Neuronal stem cell (in vitro differentiated cells): ENCODE measurements at regions not wholly inside any gene's neighbourhood (a gene's known extent, or its start where the extent isn't known, plus 50 kb on each side); places are given as distances from the start of the nearest gene placed in this dataset.

Source experiments
- DNase-seq: peaks from one replicate; pipeline ENCODE4 v3.0.0-alpha.2; 2013; ENCODE audit warnings: low spot score
- H2AFZ ChIP-seq: one replicate; pipeline ENCODE4 v1.6.1; 2013; ENCODE audit warnings: mild to moderate bottlenecking, low read length, inconsistent platforms
- H2AK5ac ChIP-seq: 2 replicates; pipeline ENCODE4 v1.6.1; 2013; ENCODE audit warnings: low read depth, mild to moderate bottlenecking, inconsistent platforms, low read length, moderate library complexity, mixed read lengths
- H2BK120ac ChIP-seq: 2 replicates; pipeline ENCODE4 v1.6.1; 2013; ENCODE audit warnings: low read depth, mild to moderate bottlenecking, inconsistent platforms, low read length, moderate library complexity, mixed read lengths
- H2BK12ac ChIP-seq: one replicate; pipeline ENCODE4 v1.6.1; 2013; ENCODE audit warnings: low read length, inconsistent platforms
- H2BK15ac ChIP-seq: 2 replicates; pipeline ENCODE4 v1.6.1; 2013; ENCODE audit warnings: mild to moderate bottlenecking, low read length, inconsistent platforms, mixed read lengths
- H2BK5ac ChIP-seq: one replicate; pipeline ENCODE4 v1.6.1; 2013; ENCODE audit warnings: inconsistent platforms, mild to moderate bottlenecking, low read length, moderate library complexity
- H3K14ac ChIP-seq: one replicate; pipeline ENCODE4 v1.6.1; 2013; ENCODE audit warnings: low read length, inconsistent platforms
- H3K18ac ChIP-seq: 2 replicates; pipeline ENCODE4 v1.6.1; 2013; ENCODE audit warnings: low read length, inconsistent platforms
- H3K23ac ChIP-seq: 2 replicates; pipeline ENCODE4 v1.6.1; 2013; ENCODE audit warnings: low read depth, mild to moderate bottlenecking, mixed read lengths, low read length, inconsistent platforms; ENCODE audit not compliant: poor library complexity
- H3K27ac ChIP-seq: replicated peaks from 3 replicates; pipeline ENCODE4 v1.5.1; 2013; ENCODE audit warnings: low read length, inconsistent platforms
- H3K27me3 ChIP-seq, 3 experiments: 2 replicates each; pipeline ENCODE4 v1.6.1; 2013; ENCODE audit warnings: low read length in 3 of 3, mild to moderate bottlenecking in 2 of 3, inconsistent platforms in 1 of 3, low read depth in 1 of 3, mixed read lengths in 1 of 3, moderate library complexity in 1 of 3; ENCODE audit not compliant: control insufficient read depth in 3 of 3, insufficient read depth in 3 of 3
- H3K36me3 ChIP-seq, 2 donors: replicated peaks in 1 of 2; 2 replicates each; pipeline ENCODE4 v1.6.1; 2013; ENCODE audit warnings: low read length in 2 of 2; ENCODE audit not compliant: control insufficient read depth in 2 of 2, insufficient read depth in 2 of 2
- H3K4ac ChIP-seq: 2 replicates; pipeline ENCODE4 v1.6.1; 2013; ENCODE audit warnings: inconsistent platforms, mild to moderate bottlenecking, low read length, moderate library complexity
- H3K4me1 ChIP-seq, 2 donors: 1 replicate in 1 of 2; 2 replicates in 1 of 2; pipeline ENCODE4 v1.6.1; 2013; ENCODE audit warnings: low read length in 2 of 2, low read depth in 1 of 2; ENCODE audit not compliant: control insufficient read depth in 2 of 2, insufficient read depth in 1 of 2
- H3K4me2 ChIP-seq: one replicate; pipeline ENCODE4 v1.6.1; 2013; ENCODE audit warnings: mild to moderate bottlenecking, low read length, inconsistent platforms; ENCODE audit not compliant: insufficient read depth, poor library complexity, severe bottlenecking
- H3K4me3 ChIP-seq, 2 donors: 2 replicates each; pipeline ENCODE4 v1.5.1; 2013; ENCODE audit warnings: low read length in 2 of 2, mild to moderate bottlenecking in 2 of 2, inconsistent platforms in 1 of 2, moderate library complexity in 1 of 2
- H3K79me1 ChIP-seq: one replicate; pipeline ENCODE4 v1.6.1; 2013; ENCODE audit warnings: low read depth, mild to moderate bottlenecking, inconsistent platforms, low read length, moderate library complexity
- H3K9ac ChIP-seq: one replicate; pipeline ENCODE4 v1.6.1; 2013; ENCODE audit warnings: mild to moderate bottlenecking, low read depth, low read length, inconsistent platforms; ENCODE audit not compliant: poor library complexity
- H3K9me3 ChIP-seq, 2 donors: replicated peaks in 1 of 2; 2 replicates each; pipeline versions ENCODE3 to v1.6.1; 2013; ENCODE audit warnings: low read length in 2 of 2, mild to moderate bottlenecking in 2 of 2, inconsistent platforms in 1 of 2, low read depth in 1 of 2, mixed read lengths in 1 of 2, moderate library complexity in 1 of 2; ENCODE audit not compliant: control insufficient read depth in 2 of 2, insufficient read depth in 1 of 2
- H4K8ac ChIP-seq: one replicate; pipeline ENCODE4 v1.6.1; 2013; ENCODE audit warnings: low read depth, mild to moderate bottlenecking, inconsistent platforms, low read length, moderate library complexity
- H4K91ac ChIP-seq: one replicate; pipeline ENCODE4 v1.6.1; 2013; ENCODE audit warnings: low read length, low read depth, mild to moderate bottlenecking, inconsistent platforms; ENCODE audit not compliant: poor library complexity
- WGBS, 2 donors: extraction: QIAGEN DNeasy Blood & Tissue Kit; methylation state at CpG; one replicate each; pipeline ENCODE4 v1.1.7; 2013; ENCODE audit warnings: missing lambda C conversion rate in 2 of 2, mixed read lengths in 1 of 2; ENCODE audit not compliant: insufficient read length in 2 of 2, insufficient replicate concordance in 1 of 2; ENCODE audit errors: extremely low coverage in 2 of 2; 5-methylcytosine and 5-hydroxymethylcytosine counted together

DNA sequence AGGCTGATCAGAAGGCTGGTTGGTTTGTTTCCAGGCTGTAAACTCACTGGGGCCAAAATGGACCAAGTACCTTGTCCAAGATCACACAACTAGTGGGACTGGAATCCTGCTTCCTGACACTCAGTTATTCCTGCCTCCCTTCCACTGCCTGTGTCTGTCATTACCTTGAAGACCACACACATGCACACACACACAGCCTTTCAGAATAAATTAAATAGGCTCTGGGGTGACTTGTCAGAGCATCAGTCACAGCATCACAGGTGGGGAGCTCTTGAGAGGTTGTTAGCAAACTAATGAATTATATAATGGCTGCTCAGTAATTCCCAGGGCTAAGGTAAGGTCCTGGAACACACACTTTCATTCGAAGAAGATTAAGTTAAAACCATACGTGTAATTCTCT, 231.8 kb downstream of the UACA start:
- Histone ChIP-seq H3K9ac (no peak overlapping the region), H3K4ac (no peak overlapping the region), H2BK12ac (no peak overlapping the region), H3K9me3 (no peaks in the 10 kb centered on the region), H3K27ac (no peak overlapping the region), H3K18ac (no peak overlapping the region), H3K4me1 (peaks cover 13 to 14% of the 10 kb centered on the region in 2 donors), H2BK120ac (no peak overlapping the region), H3K14ac (no peak overlapping the region), H2AFZ (no peak overlapping the region), H3K79me1 (no peaks in the 10 kb centered on the region), H4K8ac (no peak overlapping the region), H2BK15ac (no peak overlapping the region), H3K23ac (no peak overlapping the region), H3K36me3 (no peaks in the 10 kb centered on the region), H3K4me3 (no peak overlapping the region), H2BK5ac (no peak overlapping the region), H3K27me3 (no peaks in the 10 kb centered on the region), H3K4me2 (no peak overlapping the region), H4K91ac (no peak overlapping the region), H2AK5ac (no peak overlapping the region)
- DNase-seq = no peak
- WGBS, 2 donors = no CpG with 5 or more reads among the region's 2 CpGs

DNA sequence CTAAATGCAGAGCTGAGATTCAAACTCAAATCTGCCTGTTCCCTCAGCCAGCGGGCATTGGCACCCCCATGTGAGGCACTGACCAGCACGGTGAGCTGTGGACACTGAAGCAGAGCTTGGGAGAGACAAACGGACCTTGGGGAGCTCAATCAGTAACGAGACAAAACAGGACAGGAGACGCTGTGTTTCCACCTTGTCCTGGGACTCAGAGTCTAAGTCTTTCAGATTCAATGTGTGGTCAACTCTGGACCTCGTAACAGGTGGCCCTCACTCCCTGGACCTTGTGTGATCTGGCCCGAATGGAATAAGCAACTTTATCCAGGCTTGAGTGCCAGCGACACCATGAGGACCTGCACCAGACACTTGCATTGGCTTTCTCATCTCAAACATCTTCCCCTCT, 232.5 kb downstream of the UACA start:
- Histone ChIP-seq H3K27ac (no peak overlapping the region), H3K4ac (no peak overlapping the region), H2BK5ac (no peak overlapping the region), H3K14ac (no peak overlapping the region), H2BK12ac (no peak overlapping the region), H3K9me3 (no peaks in the 10 kb centered on the region), H3K9ac (no peak overlapping the region), H4K91ac (no peak overlapping the region), H3K23ac (no peak overlapping the region), H4K8ac (no peak overlapping the region), H3K27me3 (peaks cover 0 to 4% (median 0%) of the 10 kb centered on the region in 3 experiments), H2AFZ (no peak overlapping the region), H3K4me3 (no peak overlapping the region), H2AK5ac (no peak overlapping the region), H2BK15ac (no peak overlapping the region), H3K4me2 (no peak overlapping the region), H3K4me1 (peaks cover 9 to 10% of the 10 kb centered on the region in 2 donors), H3K18ac (no peak overlapping the region), H3K79me1 (no peaks in the 10 kb centered on the region), H2BK120ac (no peak overlapping the region), H3K36me3 (no peaks in the 10 kb centered on the region)
- WGBS, 2 donors = no CpG with 5 or more reads among the region's 8 CpGs
- DNase-seq = no peak

DNA sequence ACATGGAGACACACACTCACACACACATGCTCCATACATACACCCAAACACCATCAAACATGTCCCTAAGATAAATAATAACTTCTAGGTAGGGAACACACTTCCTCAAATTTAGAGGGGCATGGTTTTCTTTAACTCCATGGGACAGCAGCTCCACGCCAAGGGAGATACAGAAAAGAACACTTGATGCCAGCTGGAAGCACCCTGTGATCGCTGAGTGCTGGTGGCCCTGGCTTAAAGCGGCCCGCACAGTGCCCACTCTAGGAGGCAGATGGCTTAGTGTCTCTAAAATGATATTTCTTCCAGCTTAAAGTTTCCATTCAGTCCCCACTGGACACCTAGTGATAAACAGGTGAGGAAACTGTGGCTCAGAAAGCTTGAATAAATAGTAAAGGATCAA, 232.9 kb downstream of the UACA start:
- Histone ChIP-seq H2BK120ac (no peak overlapping the region), H3K4ac (no peak overlapping the region), H3K4me3 (no peak overlapping the region), H2AFZ (no peak overlapping the region), H2AK5ac (no peak overlapping the region), H3K9me3 (no peaks in the 10 kb centered on the region), H3K9ac (no peak overlapping the region), H3K27me3 (peaks cover 0 to 5% (median 0%) of the 10 kb centered on the region in 3 experiments), H4K8ac (no peak overlapping the region), H3K4me2 (no peak overlapping the region), H4K91ac (no peak overlapping the region), H2BK12ac (no peak overlapping the region), H3K27ac (no peak overlapping the region), H3K18ac (no peak overlapping the region), H3K36me3 (no peaks in the 10 kb centered on the region), H3K23ac (peak overlapping the region; percentile 13), H2BK15ac (no peak overlapping the region), H3K79me1 (no peaks in the 10 kb centered on the region), H3K14ac (peak overlapping the region; percentile 63), H3K4me1 (peaks cover 5 to 6% of the 10 kb centered on the region in 2 donors), H2BK5ac (no peak overlapping the region)
- WGBS, 2 donors = no CpG with 5 or more reads among the region's 4 CpGs
- DNase-seq = no peak

DNA sequence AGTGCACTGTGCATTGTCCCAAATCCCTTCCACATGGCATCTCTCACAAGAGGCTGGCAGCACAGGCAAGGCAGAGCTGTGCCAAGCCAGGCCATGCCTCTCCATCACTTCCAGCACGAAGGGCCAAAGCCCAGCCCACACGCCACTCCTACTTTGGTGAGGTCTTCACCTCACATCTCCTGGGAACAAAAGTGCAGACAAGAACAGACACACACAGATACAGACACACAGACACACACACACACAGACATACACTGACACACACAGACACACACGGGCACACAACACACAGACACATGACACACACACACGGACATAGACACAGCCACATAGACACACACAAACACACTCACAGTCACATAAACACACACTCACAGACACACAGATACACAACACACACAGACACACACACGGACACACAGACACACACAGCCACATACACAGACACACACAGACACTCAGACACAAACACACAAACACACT, 233.3 kb downstream of the UACA start:
- no peaks in the 10 kb centered on the region for H3K9me3 ChIP-seq
- H3K36me3 ChIP-seq = no peaks in the 10 kb centered on the region
- DNase-seq = no peak
- H3K27ac ChIP-seq = no peak overlapping the region
- H3K18ac ChIP-seq = peak overlapping the region; percentile 77
- H2BK120ac ChIP-seq = no peak overlapping the region
- peaks cover 0 to 5% (median 0%) of the 10 kb centered on the region in 3 experiments for H3K27me3 ChIP-seq
- H3K79me1 ChIP-seq = no peaks in the 10 kb centered on the region
- H3K9ac ChIP-seq = peak overlapping the region; percentile 65
- H3K4me1 ChIP-seq = peaks cover under 1 to 2% of the 10 kb centered on the region in 2 donors
- H2AK5ac ChIP-seq = no peak overlapping the region
- no peak overlapping the region for H2BK15ac ChIP-seq
- no CpG with 5 or more reads among the region's 5 CpGs for whole genome bisulfite sequencing, 2 donors
- H2BK5ac ChIP-seq = no peak overlapping the region
- H2AFZ ChIP-seq = no peak overlapping the region
- no peak overlapping the region for H3K4me2 ChIP-seq
- H3K14ac ChIP-seq = peak overlapping the region; percentile 63
- H2BK12ac ChIP-seq = no peak overlapping the region
- peak overlapping the region; percentile 13 for H3K23ac ChIP-seq
- H4K8ac ChIP-seq = no peak overlapping the region
- no peak overlapping the region for H3K4ac ChIP-seq
- peak overlapping the region; percentile 76 for H4K91ac ChIP-seq
- no peak overlapping the region for H3K4me3 ChIP-seq
